Parathyroid adenoma (tissue), 2 donors: ENCODE measurements at regions not wholly inside any gene's neighbourhood (a gene's known extent, or its start where the extent isn't known, plus 50 kb on each side); places are given as distances from the start of the nearest gene placed in this dataset.

Experiments
- H2AFZ ChIP-seq: fragments of 300-600 bp; sonication (generic); one replicate; pipeline ENCODE4 v1.7.0; 2017; ENCODE audit warnings: antibody characterized with exemption, mild to moderate bottlenecking
- H3K27ac ChIP-seq: fragments of 300-600 bp; sonication (generic); one replicate; pipeline ENCODE4 v1.7.0; 2017
- H3K27me3 ChIP-seq: fragments of 300-600 bp; sonication (generic); one replicate; pipeline ENCODE4 v1.7.0; 2017; ENCODE audit warnings: low read length; ENCODE audit not compliant: control insufficient read depth, insufficient read depth
- H3K36me3 ChIP-seq: fragments of 300-600 bp; sonication (generic); one replicate; pipeline ENCODE4 v1.7.0; 2017; ENCODE audit warnings: low read length; ENCODE audit not compliant: control insufficient read depth, insufficient read depth
- H3K4me1 ChIP-seq: fragments of 300-600 bp; sonication (generic); one replicate; pipeline ENCODE4 v1.7.0; 2017; ENCODE audit warnings: control low read depth
- H3K4me2 ChIP-seq: fragments of 300-600 bp; sonication (generic); one replicate; pipeline ENCODE4 v1.7.0; 2017; ENCODE audit warnings: low read length
- H3K4me3 ChIP-seq: fragments of 300-600 bp; sonication (generic); one replicate; pipeline ENCODE4 v1.7.0; 2017; ENCODE audit warnings: low read depth, low read length
- H3K79me2 ChIP-seq: fragments of 300-600 bp; sonication (generic); one replicate; pipeline ENCODE4 v1.7.0; 2017; ENCODE audit warnings: control low read depth
- H3K9ac ChIP-seq: fragments of 300-600 bp; sonication (generic); one replicate; pipeline ENCODE4 v1.7.0; 2017; ENCODE audit warnings: mild to moderate bottlenecking
- H3K9me3 ChIP-seq: fragments of 300-600 bp; sonication (generic); one replicate; pipeline ENCODE4 v1.7.0; 2017; ENCODE audit warnings: low read length; ENCODE audit not compliant: control insufficient read depth
- TF ChIP-seq, protein P1 (sequence below): fragments of 300-600 bp; sonication (generic); IDR thresholded peaks from one replicate; pipeline ENCODE4 v1.7.0; 2017; ENCODE audit warnings: antibody characterized with exemption, mild to moderate bottlenecking
- donor health status: primary hyperparathyroidism.

DNA sequence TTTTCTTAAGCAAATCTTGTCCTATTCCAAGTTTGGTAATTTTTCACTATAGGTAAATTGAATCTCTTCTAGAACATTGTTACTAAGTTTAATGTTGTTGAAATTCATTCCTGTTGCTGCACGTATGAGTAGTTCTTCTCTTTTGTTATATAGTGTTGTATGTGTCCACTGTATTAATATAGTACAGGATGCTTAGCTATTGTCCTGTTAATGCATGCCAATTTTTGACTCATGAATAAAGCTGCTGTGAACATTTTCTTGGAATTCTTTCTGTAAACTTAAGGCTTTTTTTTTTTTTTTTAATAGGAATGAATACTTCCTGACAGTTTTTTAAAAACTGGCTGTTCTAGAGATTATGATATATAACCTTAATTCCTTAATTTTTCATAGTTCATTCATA is 326.9 kb downstream of the SLC4A3 start:
- Histone ChIP-seq H3K9ac (no peak overlapping the region), H3K4me3 (no peak overlapping the region), H3K4me1 (no peaks in the 10 kb centered on the region), H2AFZ (no peak overlapping the region), H3K79me2 (no peaks in the 10 kb centered on the region), H3K9me3 (no peaks in the 10 kb centered on the region), H3K27ac (no peak overlapping the region), H3K4me2 (no peak overlapping the region), H3K27me3 (no peaks in the 10 kb centered on the region), H3K36me3 (no peaks in the 10 kb centered on the region)
- TF ChIP-seq, protein P1, sequence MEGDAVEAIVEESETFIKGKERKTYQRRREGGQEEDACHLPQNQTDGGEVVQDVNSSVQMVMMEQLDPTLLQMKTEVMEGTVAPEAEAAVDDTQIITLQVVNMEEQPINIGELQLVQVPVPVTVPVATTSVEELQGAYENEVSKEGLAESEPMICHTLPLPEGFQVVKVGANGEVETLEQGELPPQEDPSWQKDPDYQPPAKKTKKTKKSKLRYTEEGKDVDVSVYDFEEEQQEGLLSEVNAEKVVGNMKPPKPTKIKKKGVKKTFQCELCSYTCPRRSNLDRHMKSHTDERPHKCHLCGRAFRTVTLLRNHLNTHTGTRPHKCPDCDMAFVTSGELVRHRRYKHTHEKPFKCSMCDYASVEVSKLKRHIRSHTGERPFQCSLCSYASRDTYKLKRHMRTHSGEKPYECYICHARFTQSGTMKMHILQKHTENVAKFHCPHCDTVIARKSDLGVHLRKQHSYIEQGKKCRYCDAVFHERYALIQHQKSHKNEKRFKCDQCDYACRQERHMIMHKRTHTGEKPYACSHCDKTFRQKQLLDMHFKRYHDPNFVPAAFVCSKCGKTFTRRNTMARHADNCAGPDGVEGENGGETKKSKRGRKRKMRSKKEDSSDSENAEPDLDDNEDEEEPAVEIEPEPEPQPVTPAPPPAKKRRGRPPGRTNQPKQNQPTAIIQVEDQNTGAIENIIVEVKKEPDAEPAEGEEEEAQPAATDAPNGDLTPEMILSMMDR: no peak

DNA sequence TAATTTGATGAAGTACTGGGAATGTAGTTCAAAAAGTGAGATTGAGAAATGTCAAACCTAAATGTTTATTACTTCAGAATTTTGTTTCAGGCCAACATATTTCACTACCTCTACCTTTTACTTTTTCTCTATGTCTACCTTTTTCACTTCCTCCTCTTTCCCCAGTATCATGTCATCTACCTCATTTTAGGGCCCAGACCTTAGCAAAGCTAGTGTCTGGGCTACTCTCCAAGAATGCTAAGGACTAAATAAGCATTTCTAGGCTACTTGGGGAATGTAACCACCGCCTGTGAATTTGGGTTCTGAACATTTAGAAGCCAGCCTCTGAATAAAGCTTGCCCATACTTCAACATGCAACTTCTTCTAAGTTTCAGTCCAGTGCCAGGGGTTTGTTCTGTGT is 330.4 kb downstream of the SLC4A3 start:
- no peaks in the 10 kb centered on the region for H3K36me3 ChIP-seq
- H3K4me3 ChIP-seq: no peak overlapping the region
- H2AFZ ChIP-seq: no peak overlapping the region
- H3K27me3 ChIP-seq: no peaks in the 10 kb centered on the region
- H3K9me3 ChIP-seq: no peaks in the 10 kb centered on the region
- no peak overlapping the region for H3K4me2 ChIP-seq
- no peaks in the 10 kb centered on the region for H3K79me2 ChIP-seq
- no peak overlapping the region for H3K9ac ChIP-seq
- TF ChIP-seq, protein P1: no peak
- no peaks in the 10 kb centered on the region for H3K4me1 ChIP-seq
- no peak overlapping the region for H3K27ac ChIP-seq

DNA sequence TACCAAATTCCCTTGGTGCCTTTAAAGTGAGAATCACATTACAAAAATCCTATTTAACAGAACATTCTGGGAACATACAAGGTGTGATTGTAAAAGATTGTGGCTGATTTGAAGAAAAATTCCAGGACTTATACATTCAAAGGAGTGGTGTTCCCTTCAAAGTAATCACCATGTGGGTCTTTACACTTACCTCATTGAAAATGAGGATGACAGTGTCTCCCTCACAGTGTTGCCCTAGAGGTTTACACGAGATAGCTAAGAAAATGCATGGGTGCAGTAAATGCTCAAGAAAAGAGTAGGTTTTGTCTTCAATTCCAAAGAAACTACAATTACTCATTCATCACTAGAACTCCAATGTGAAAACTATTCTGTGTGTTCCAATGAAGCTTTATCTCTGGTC is 331.5 kb downstream of the SLC4A3 start:
- Histone ChIP-seq H3K9ac (no peak overlapping the region), H3K27ac (no peak overlapping the region), H3K79me2 (no peaks in the 10 kb centered on the region), H3K9me3 (no peaks in the 10 kb centered on the region), H3K4me1 (no peaks in the 10 kb centered on the region), H3K4me2 (no peak overlapping the region), H3K4me3 (no peak overlapping the region), H3K27me3 (no peaks in the 10 kb centered on the region), H3K36me3 (no peaks in the 10 kb centered on the region), H2AFZ (no peak overlapping the region)
- TF ChIP-seq, protein P1: no peak

DNA sequence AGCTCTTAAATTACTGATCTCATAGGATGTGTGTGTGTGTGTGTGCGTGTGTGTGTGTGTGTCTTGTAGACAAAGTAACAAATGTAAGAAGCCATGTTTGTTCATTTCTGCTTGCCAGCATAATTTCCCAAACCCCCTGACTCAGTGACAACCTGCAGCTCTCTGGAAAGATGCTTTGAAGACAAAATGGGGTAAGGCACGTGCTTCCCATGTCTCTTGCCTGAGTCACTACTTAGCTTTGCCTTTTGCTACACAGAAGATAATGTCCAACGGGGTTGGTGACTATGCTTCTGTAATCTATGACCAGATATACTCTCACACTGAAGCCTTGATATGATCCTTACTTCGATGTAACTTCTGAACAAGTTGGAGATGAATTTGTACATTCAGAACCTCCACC is 332.0 kb downstream of the SLC4A3 start:
- H3K36me3 ChIP-seq: no peaks in the 10 kb centered on the region
- TF ChIP-seq, protein P1: no peak

DNA sequence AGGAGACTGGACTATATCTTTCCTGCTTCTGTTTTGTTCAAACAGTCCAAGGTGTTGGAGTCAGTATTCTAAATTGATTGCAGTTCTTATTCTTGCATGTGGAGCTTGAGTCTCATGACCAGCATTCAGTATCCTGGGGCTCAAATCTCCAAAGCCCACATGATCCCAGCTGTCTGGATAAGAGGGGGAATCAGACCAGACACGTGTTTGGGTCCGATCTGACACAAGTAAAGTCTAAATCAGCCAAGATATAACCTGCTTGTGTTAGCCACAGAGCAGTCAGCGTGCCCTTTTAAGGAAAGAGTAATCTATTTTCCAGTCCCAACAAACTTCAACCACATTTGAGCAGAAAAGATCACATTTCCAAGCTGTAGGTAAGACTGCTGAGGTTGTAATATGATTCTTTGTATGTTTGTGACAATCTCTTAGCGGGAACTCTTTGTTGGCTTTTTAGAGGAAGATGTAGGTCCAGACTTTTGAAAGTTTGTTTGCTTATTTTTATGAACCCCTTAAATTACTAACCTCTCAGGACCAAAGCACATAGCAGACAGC is 334.6 kb downstream of the SLC4A3 start:
- no peaks in the 10 kb centered on the region for H3K9me3 ChIP-seq
- no peaks in the 10 kb centered on the region for H3K79me2 ChIP-seq
- H3K4me3 ChIP-seq: no peak overlapping the region
- no peak overlapping the region for H3K27ac ChIP-seq
- H3K36me3 ChIP-seq: no peaks in the 10 kb centered on the region
- TF ChIP-seq, protein P1: no peak
- H2AFZ ChIP-seq: no peak overlapping the region
- H3K4me2 ChIP-seq: no peak overlapping the region
- no peaks in the 10 kb centered on the region for H3K4me1 ChIP-seq
- H3K27me3 ChIP-seq: no peaks in the 10 kb centered on the region
- H3K9ac ChIP-seq: no peak overlapping the region

More for the DNA sequence above, 332.0 kb downstream of the SLC4A3 start:
- Histone ChIP-seq H2AFZ (no peak overlapping the region), H3K4me1 (no peaks in the 10 kb centered on the region), H3K4me3 (no peak overlapping the region), H3K9me3 (no peaks in the 10 kb centered on the region), H3K4me2 (no peak overlapping the region), H3K27ac (no peak overlapping the region), H3K27me3 (no peaks in the 10 kb centered on the region), H3K9ac (no peak overlapping the region), H3K79me2 (no peaks in the 10 kb centered on the region)
